ENCODE measurements at regions not wholly inside any gene's neighbourhood (a gene's known extent, or its start where the extent isn't known, plus 50 kb on each side); places are given as distances from the start of the nearest gene placed in this dataset.
A peak's percentile ranks its signal among the peaks of the same experiment; 100 is the strongest.

- Histone ChIP-seq H4K91ac (ENCODE audit: low read depth, low read length) (no peak overlapping the region), H3K18ac (ENCODE audit: low read length) (no peak overlapping the region), H3K27me3 (ENCODE audit: insufficient read depth, low read length) (no peaks in the 10 kb centered on the region), H3K79me1 (ENCODE audit: low read length) (no peaks in the 10 kb centered on the region), H3K9me3 (ENCODE audit: insufficient read depth, low read depth, low read length) (no peaks in the 10 kb centered on the region), H3K79me2 (ENCODE audit: control insufficient read depth, insufficient read depth, low read length, poor library complexity) (no peaks in the 10 kb centered on the region), H3K4ac (ENCODE audit: low read depth, low read length) (no peak overlapping the region), H3K4me1 (ENCODE audit: control insufficient read depth in 1 of 2, insufficient read depth in 2 of 2, low read length in 2 of 2) (no peaks in the 10 kb centered on the region), H2BK5ac (ENCODE audit: low read depth, low read length, poor library complexity) (no peak overlapping the region), H2BK120ac (ENCODE audit: insufficient read depth, low read length, poor library complexity) (no peak overlapping the region), H4K12ac (ENCODE audit: low read depth, low read length) (no peak overlapping the region), H3K14ac (ENCODE audit: low read length) (no peak overlapping the region), H3K23ac (ENCODE audit: low read length) (no peak overlapping the region), H2AFZ (ENCODE audit: insufficient read depth, low read length, poor library complexity) (no peak overlapping the region), H3K36me3 (ENCODE audit: control insufficient read depth in 1 of 2, insufficient read depth in 2 of 2, low read length in 2 of 2) (no peaks in the 10 kb centered on the region), H3K9ac (ENCODE audit: low read length) (no peak overlapping the region), H3K4me3 (ENCODE audit: low read depth, low read length) (no peak overlapping the region), H2BK12ac (ENCODE audit: low read length) (no peak overlapping the region), H4K8ac (ENCODE audit: low read depth, low read length) (no peak overlapping the region), H3K4me2 (ENCODE audit: low read length) (no peak overlapping the region), H2AK5ac (ENCODE audit: low read length) (no peak overlapping the region), H3K27ac (ENCODE audit: low read depth, low read length) (no peak overlapping the region)
- peak; percentile 15 to 38 for DNase-seq
- WGBS (ENCODE audit: extremely low coverage, insufficient coverage, insufficient read length), result no CpG with 5 or more reads among the region's 7 CpGs
Measured at GRCh38 chr10:121352231-121352855, 245.9 kb downstream of the FGFR2 start.

- Histone ChIP-seq H3K79me1 (ENCODE audit: low read length) (no peaks in the 10 kb centered on the region), H2BK120ac (ENCODE audit: insufficient read depth, low read length, poor library complexity) (no peak overlapping the region)
Measured at GRCh38 chr10:121355161-121355560, 243.1 kb downstream of the FGFR2 start.

GRCh38 chr10:121356183-121356582, 242.1 kb downstream of the FGFR2 start:
- H3K36me3 ChIP-seq (ENCODE audit: control insufficient read depth in 1 of 2, insufficient read depth in 2 of 2, low read length in 2 of 2), result no peaks in the 10 kb centered on the region
- H4K8ac ChIP-seq (ENCODE audit: low read depth, low read length), result no peak overlapping the region
- no peaks in the 10 kb centered on the region for H3K79me2 ChIP-seq (ENCODE audit: control insufficient read depth, insufficient read depth, low read length, poor library complexity)
- no peak overlapping the region for H3K27ac ChIP-seq (ENCODE audit: low read depth, low read length)
- H2AFZ ChIP-seq (ENCODE audit: insufficient read depth, low read length, poor library complexity), result no peak overlapping the region
- no peak overlapping the region for H2BK12ac ChIP-seq (ENCODE audit: low read length)
- H3K23ac ChIP-seq (ENCODE audit: low read length), result no peak overlapping the region
- H3K79me1 ChIP-seq (ENCODE audit: low read length), result no peaks in the 10 kb centered on the region
- WGBS (ENCODE audit: extremely low coverage, insufficient coverage, insufficient read length), result no CpG with 5 or more reads among the region's 2 CpGs
- DNase-seq, result no peak
- H2BK5ac ChIP-seq (ENCODE audit: low read depth, low read length, poor library complexity), result no peak overlapping the region
- H3K4me1 ChIP-seq (ENCODE audit: control insufficient read depth in 1 of 2, insufficient read depth in 2 of 2, low read length in 2 of 2), result no peaks in the 10 kb centered on the region
- H3K18ac ChIP-seq (ENCODE audit: low read length), result no peak overlapping the region
- H3K9me3 ChIP-seq (ENCODE audit: insufficient read depth, low read depth, low read length), result no peaks in the 10 kb centered on the region
- no peak overlapping the region for H4K91ac ChIP-seq (ENCODE audit: low read depth, low read length)
- no peak overlapping the region for H3K9ac ChIP-seq (ENCODE audit: low read length)
- H2BK120ac ChIP-seq (ENCODE audit: insufficient read depth, low read length, poor library complexity), result no peak overlapping the region
- H3K14ac ChIP-seq (ENCODE audit: low read length), result no peak overlapping the region
- no peaks in the 10 kb centered on the region for H3K27me3 ChIP-seq (ENCODE audit: insufficient read depth, low read length)
- no peak overlapping the region for H2AK5ac ChIP-seq (ENCODE audit: low read length)
- H4K12ac ChIP-seq (ENCODE audit: low read depth, low read length), result no peak overlapping the region
- no peak overlapping the region for H3K4me2 ChIP-seq (ENCODE audit: low read length)
- no peak overlapping the region for H3K4ac ChIP-seq (ENCODE audit: low read depth, low read length)
- H3K4me3 ChIP-seq (ENCODE audit: low read depth, low read length), result no peak overlapping the region

More at GRCh38 chr10:121355161-121355560, 243.1 kb downstream of the FGFR2 start:
- H3K9ac ChIP-seq (ENCODE audit: low read length), result no peak overlapping the region
- no peak overlapping the region for H2BK12ac ChIP-seq (ENCODE audit: low read length)
- no peaks in the 10 kb centered on the region for H3K9me3 ChIP-seq (ENCODE audit: insufficient read depth, low read depth, low read length)
- H4K12ac ChIP-seq (ENCODE audit: low read depth, low read length), result no peak overlapping the region
- H3K4ac ChIP-seq (ENCODE audit: low read depth, low read length), result no peak overlapping the region
- no peak overlapping the region for H4K91ac ChIP-seq (ENCODE audit: low read depth, low read length)
- no peak overlapping the region for H3K4me3 ChIP-seq (ENCODE audit: low read depth, low read length)
- H3K18ac ChIP-seq (ENCODE audit: low read length), result no peak overlapping the region
- H2BK5ac ChIP-seq (ENCODE audit: low read depth, low read length, poor library complexity), result no peak overlapping the region
- DNase-seq, result no peak
- H3K4me1 ChIP-seq (ENCODE audit: control insufficient read depth in 1 of 2, insufficient read depth in 2 of 2, low read length in 2 of 2), result no peaks in the 10 kb centered on the region
- H2AFZ ChIP-seq (ENCODE audit: insufficient read depth, low read length, poor library complexity), result no peak overlapping the region
- no peaks in the 10 kb centered on the region for H3K27me3 ChIP-seq (ENCODE audit: insufficient read depth, low read length)
- no peak overlapping the region for H4K8ac ChIP-seq (ENCODE audit: low read depth, low read length)
- no peaks in the 10 kb centered on the region for H3K79me2 ChIP-seq (ENCODE audit: control insufficient read depth, insufficient read depth, low read length, poor library complexity)
- no peak overlapping the region for H3K27ac ChIP-seq (ENCODE audit: low read depth, low read length)
- no CpG with 5 or more reads among the region's 6 CpGs for WGBS (ENCODE audit: extremely low coverage, insufficient coverage, insufficient read length)
- H3K23ac ChIP-seq (ENCODE audit: low read length), result no peak overlapping the region
- H3K14ac ChIP-seq (ENCODE audit: low read length), result no peak overlapping the region
- H3K4me2 ChIP-seq (ENCODE audit: low read length), result no peak overlapping the region
- H3K36me3 ChIP-seq (ENCODE audit: control insufficient read depth in 1 of 2, insufficient read depth in 2 of 2, low read length in 2 of 2), result no peaks in the 10 kb centered on the region
- no peak overlapping the region for H2AK5ac ChIP-seq (ENCODE audit: low read length)

GRCh38 chr10:121357401-121357800, 240.8 kb downstream of the FGFR2 start:
- WGBS (ENCODE audit: extremely low coverage, insufficient coverage, insufficient read length), result no CpG with 5 or more reads among the region's 6 CpGs
- H4K91ac ChIP-seq (ENCODE audit: low read depth, low read length), result no peak overlapping the region
- no peaks in the 10 kb centered on the region for H3K4me1 ChIP-seq (ENCODE audit: control insufficient read depth in 1 of 2, insufficient read depth in 2 of 2, low read length in 2 of 2)
- H3K18ac ChIP-seq (ENCODE audit: low read length), result no peak overlapping the region
- no peak overlapping the region for H2AFZ ChIP-seq (ENCODE audit: insufficient read depth, low read length, poor library complexity)
- H4K12ac ChIP-seq (ENCODE audit: low read depth, low read length), result no peak overlapping the region
- H3K79me2 ChIP-seq (ENCODE audit: control insufficient read depth, insufficient read depth, low read length, poor library complexity), result no peaks in the 10 kb centered on the region
- DNase-seq, result no peak
- no peak overlapping the region for H3K4me2 ChIP-seq (ENCODE audit: low read length)
- H2AK5ac ChIP-seq (ENCODE audit: low read length), result no peak overlapping the region
- H3K9ac ChIP-seq (ENCODE audit: low read length), result no peak overlapping the region
- no peak overlapping the region for H4K8ac ChIP-seq (ENCODE audit: low read depth, low read length)
- no peak overlapping the region for H2BK5ac ChIP-seq (ENCODE audit: low read depth, low read length, poor library complexity)
- H3K4ac ChIP-seq (ENCODE audit: low read depth, low read length), result no peak overlapping the region
- no peaks in the 10 kb centered on the region for H3K9me3 ChIP-seq (ENCODE audit: insufficient read depth, low read depth, low read length)
- H3K4me3 ChIP-seq (ENCODE audit: low read depth, low read length), result no peak overlapping the region
- no peaks in the 10 kb centered on the region for H3K27me3 ChIP-seq (ENCODE audit: insufficient read depth, low read length)
- H3K23ac ChIP-seq (ENCODE audit: low read length), result no peak overlapping the region
- H2BK120ac ChIP-seq (ENCODE audit: insufficient read depth, low read length, poor library complexity), result no peak overlapping the region
- no peak overlapping the region for H3K27ac ChIP-seq (ENCODE audit: low read depth, low read length)
- no peaks in the 10 kb centered on the region for H3K79me1 ChIP-seq (ENCODE audit: low read length)
- no peak overlapping the region for H2BK12ac ChIP-seq (ENCODE audit: low read length)
- H3K36me3 ChIP-seq (ENCODE audit: control insufficient read depth in 1 of 2, insufficient read depth in 2 of 2, low read length in 2 of 2), result no peaks in the 10 kb centered on the region
- no peak overlapping the region for H3K14ac ChIP-seq (ENCODE audit: low read length)

All from trophoblast cell (in vitro differentiated cells and primary cell).